GF-D8 (cell line): ENCODE measurements at regions not wholly inside any gene's neighbourhood (a gene's known extent, or its start where the extent isn't known, plus 50 kb on each side); places are given as distances from the start of the nearest gene placed in this dataset.

Experiments
- DNase-seq: peaks from one replicate; lab custom pipeline; 2025; lab: John Stamatoyannopoulos, UW

- no peak for DNase-seq
Observed at GRCh38 chr4:125948021-125948420, 633.3 kb downstream of the FAT4 start.

DNA sequence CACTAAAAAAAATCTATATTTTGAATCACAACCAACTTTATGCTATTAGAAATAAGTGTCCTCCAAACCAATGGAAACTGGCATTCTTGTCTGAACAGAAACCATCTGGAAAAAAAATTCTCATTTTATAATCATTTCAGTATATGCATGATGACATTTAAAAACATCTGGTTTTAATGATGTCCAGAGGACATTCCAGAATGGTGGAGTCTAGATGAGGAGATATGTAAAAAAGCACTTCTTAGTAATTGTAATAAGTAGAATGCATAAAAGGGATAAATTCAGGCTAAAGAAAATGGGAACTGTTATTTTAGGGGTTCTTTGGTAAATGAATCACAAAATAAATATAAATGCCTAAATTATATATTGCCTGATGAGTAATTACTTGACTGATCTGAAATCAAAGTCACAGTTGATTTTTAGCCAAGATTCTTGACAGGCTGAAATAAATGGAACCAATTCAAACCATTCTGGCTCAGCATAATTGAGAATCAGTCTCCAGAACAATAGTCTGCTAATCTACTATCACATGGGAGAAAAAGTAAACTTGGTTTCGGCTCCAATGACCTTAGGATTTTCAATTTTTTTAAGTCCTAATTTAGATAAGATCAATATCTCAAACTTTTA lies 636.6 kb downstream of the FAT4 start:
- no peak for DNase-seq

- no peak for DNase-seq
Observed at GRCh38 chr4:125952631-125953030, 637.9 kb downstream of the FAT4 start.

GRCh38 chr4:125956276-125956675 lies 641.5 kb downstream of the FAT4 start:
- DNase-seq = no peak

- DNase-seq = no peak
Observed at GRCh38 chr4:125958519-125958918, 643.8 kb downstream of the FAT4 start.

GRCh38 chr4:125961626-125962025 lies 646.9 kb downstream of the FAT4 start:
- no peak for DNase-seq

GRCh38 chr4:125975861-125976397 lies 661.2 kb downstream of the FAT4 start:
- DNase-seq = no peak

DNA sequence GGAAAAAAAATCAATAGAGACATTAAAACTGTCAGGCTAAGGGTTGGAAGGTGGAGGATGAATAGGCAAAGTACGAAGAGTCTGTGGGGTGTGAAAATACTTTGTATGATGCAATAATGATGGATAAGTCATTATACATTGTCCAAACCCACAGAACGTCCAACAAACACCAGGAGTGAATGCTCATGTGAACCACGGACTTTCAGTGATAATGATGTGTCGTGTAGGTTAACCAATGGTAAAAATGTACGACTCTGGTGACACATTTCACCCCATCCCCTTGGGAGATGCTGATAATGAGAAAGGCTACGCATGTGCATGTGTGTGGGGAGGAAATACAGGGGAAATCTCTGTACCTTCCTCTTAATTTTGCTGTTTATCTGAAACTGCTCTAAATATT lies 665.2 kb downstream of the FAT4 start:
- no peak for DNase-seq

DNA sequence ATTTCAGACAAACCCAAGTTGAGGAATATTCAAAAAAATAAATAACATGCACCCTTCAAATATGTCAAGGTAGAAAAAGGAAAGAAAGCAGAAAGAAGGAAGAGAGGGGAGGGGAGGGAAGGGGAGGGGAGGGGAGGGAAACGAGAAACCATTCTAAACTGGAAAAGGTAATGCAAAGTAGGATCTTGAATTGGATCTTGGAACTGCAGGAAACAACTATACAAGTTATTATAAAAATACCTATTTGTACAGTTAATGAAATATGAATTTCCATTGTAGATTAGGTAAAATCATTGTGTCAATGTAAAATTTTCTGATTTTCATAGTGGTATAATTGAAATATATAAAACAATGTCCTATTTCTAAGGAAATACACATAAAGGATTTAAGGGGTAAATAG lies 668.4 kb downstream of the FAT4 start:
- no peak for DNase-seq

- no peak for DNase-seq
Observed at GRCh38 chr4:125985856-125986255, 671.1 kb downstream of the FAT4 start.

DNA sequence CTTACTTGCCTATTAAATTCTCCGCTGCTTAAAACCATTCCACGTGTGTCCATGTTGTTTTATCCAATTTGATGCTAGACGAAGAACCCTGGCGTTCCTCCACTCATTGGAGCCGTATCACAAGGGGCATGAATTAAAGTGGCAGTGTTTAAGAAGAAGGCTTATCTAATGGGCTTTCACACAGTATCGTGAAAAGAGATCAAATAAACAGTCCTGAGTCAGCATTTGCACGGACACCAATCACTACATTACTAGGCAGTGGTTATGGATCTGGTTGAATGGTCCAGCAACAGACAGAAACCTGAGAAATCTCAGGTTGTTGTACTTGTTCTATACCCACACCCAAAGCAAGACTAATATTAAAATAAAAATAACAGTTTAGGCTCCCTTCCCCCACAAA lies 671.6 kb downstream of the FAT4 start:
- DNase-seq = no peak

- no peak for DNase-seq
Observed at GRCh38 chr4:125988464-125988863, 673.7 kb downstream of the FAT4 start.

DNA sequence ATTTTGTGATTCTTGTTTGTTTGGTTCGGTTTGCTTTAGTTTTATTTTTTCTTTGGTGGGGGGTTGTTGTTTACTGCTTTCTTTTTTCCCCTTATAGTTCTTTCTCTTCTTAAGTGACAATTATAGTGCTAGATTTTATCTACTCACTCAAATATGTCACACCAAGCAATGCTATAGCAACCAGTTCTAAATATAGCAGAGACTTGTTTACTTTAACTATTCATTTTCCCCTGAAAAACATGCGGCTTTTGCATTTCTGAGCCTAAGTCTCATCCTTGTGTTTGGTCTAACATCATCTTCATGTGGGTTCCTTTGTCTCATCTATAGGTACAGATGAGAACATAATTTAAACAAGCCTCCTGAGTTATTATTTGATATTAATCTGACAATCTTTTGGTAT lies 676.6 kb downstream of the FAT4 start:
- no peak for DNase-seq

GRCh38 chr4:125992891-125993290 lies 678.1 kb downstream of the FAT4 start:
- no peak for DNase-seq

- DNase-seq = no peak
Observed at GRCh38 chr4:125994024-125994423, 679.3 kb downstream of the FAT4 start.

DNA sequence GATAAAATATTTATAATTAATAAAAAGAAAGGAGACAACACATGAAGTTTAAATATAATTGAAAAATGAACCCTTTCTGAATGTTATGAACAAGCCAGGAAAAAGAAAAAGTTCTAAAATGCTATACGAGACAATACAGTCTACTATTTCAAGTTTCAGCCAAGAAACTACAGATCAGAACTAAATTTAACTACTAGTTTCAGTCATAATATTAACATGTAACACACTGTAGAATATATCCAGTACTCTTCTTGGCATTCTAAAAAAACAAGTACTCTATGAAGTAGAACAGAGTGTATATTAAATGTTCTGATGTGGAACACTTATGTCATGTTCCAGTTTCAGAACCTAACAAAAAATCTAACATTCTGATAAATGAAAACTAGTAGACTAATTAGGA lies 679.7 kb downstream of the FAT4 start:
- DNase-seq = no peak

DNA sequence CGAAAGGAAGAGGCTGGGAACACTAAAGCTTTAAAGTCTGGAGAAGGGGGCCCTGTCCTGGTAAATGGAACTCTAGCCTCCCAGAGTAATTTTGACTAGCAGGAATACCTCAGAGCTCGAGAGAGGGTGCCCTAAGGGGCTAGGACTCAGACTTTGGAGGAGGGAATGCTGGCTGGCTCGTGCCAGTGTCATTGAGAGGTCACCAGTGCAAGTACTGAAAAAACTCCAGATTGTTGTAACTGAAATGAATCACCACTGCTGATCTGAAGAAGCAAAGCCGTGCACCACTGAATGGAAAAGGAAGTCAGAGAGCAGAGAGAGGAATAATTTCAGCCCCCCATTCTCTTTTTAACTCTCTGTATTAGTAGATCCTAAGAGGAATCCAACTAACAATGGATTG lies 690.2 kb downstream of the FAT4 start:
- DNase-seq = no peak

- DNase-seq = no peak
Observed at GRCh38 chr4:126007142-126007541, 692.4 kb downstream of the FAT4 start.

DNA sequence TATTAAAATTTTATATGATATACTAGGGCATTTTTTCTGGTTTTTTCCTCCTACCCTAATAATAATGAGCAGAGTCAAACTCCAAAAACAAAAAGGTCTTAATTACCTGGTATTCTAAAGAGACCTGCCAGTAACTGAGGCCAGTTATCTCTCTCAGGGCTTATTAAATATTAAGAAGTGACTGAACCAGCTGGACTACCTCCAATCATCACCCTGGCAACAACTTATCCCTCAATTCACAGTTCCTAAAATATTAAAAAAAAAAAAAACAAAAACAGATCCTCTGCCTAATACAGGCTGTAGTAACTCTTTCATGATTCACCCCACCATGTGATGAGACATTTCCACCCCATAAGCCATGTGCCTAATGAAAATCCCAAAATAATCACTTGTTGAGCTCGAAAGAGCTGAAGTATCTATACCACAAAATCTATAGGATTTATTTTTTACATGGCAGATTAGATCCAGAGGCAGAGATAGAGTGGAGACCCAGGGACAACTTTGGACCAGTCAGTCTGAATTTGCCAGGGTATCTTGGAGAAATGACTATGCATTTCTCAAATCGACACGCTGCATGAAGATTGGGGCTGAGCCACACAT lies 698.0 kb downstream of the FAT4 start:
- no peak for DNase-seq

- no peak for DNase-seq
Observed at GRCh38 chr4:126018274-126018673, 703.5 kb downstream of the FAT4 start.

DNA sequence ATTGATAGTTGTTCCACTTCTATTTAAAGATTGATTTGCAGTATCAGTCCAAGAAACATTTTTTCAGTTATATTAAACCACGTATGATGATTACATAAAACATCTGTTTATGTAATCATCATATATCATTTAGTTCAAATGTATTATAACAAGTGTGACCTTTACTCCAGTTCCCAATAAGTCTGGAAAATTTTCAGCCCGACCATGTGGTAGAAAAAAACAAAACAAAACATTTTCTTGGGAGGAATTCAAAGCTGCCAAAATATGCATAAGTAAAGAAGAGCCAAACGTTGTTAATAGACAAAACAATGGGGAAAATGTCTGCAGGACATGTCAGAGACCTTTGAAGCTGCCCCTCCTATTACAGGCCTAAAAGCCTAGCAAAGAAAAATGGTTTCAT lies 709.1 kb downstream of the FAT4 start:
- no peak for DNase-seq

GRCh38 chr4:126027601-126028000 lies 712.8 kb downstream of the FAT4 start:
- no peak for DNase-seq

- DNase-seq = no peak
Observed at GRCh38 chr4:126028876-126029275, 714.1 kb downstream of the FAT4 start.

GRCh38 chr4:126037231-126037630 lies 722.5 kb downstream of the FAT4 start:
- DNase-seq = no peak
